Ishikawa (cell line): ENCODE measurements at regions not wholly inside any gene's neighbourhood (a gene's known extent, or its start where the extent isn't known, plus 50 kb on each side); places are given as distances from the start of the nearest gene placed in this dataset.

Experiments
- CEBPB ChIP-seq: IDR thresholded peaks from 2 replicates; pipeline ENCODE4 v1.6.1; 2012
- CREB1 ChIP-seq: IDR thresholded peaks from 2 replicates; pipeline ENCODE4 v1.6.1; 2012; ENCODE audit warnings: low read depth
- EGR1 ChIP-seq: IDR thresholded peaks from 2 replicates; pipeline ENCODE4 v1.6.1; 2012
- EP300 ChIP-seq: IDR thresholded peaks from 2 replicates; pipeline ENCODE4 v1.6.1; 2012; ENCODE audit warnings: borderline replicate concordance
- FOXM1 ChIP-seq: IDR thresholded peaks from 2 replicates; pipeline ENCODE4 v1.6.1; 2012; ENCODE audit warnings: low read depth, borderline replicate concordance
- NFIC ChIP-seq: IDR thresholded peaks from 2 replicates; pipeline ENCODE4 v1.6.1; 2012
- RAD21 ChIP-seq: IDR thresholded peaks from 2 replicates; pipeline ENCODE4 v1.6.1; 2012; ENCODE audit warnings: low read depth
- REST ChIP-seq: IDR thresholded peaks from 2 replicates; pipeline ENCODE4 v1.6.1; 2012; ENCODE audit warnings: low read depth, mild to moderate bottlenecking
- TAF1 ChIP-seq: IDR thresholded peaks from 2 replicates; pipeline ENCODE4 v1.6.1; 2012; ENCODE audit warnings: low read depth, mild to moderate bottlenecking
- TEAD4 ChIP-seq: IDR thresholded peaks from 2 replicates; pipeline ENCODE4 v1.6.1; 2012

GRCh38 chr4:162791226-162791625 lies 375.5 kb downstream of the NAF1 start:
- TF ChIP-seq FOXM1 (no peak), RAD21 (no peak), EP300 (no peak), CEBPB (no peak), EGR1 (no peak), CREB1 (no peak), NFIC (no peak), TEAD4 (no peak), TAF1 (no peak), REST (no peak)
